Hepatocyte (in vitro differentiated cells): ENCODE measurements at regions not wholly inside any gene's neighbourhood (a gene's known extent, or its start where the extent isn't known, plus 50 kb on each side); places are given as distances from the start of the nearest gene placed in this dataset.

Source experiments
- EZH2phosphoT487 ChIP-seq: fragments of 200-600 bp; sonication (generic); IDR thresholded peaks from one replicate; pipeline ENCODE4 v1.6.1; 2018; ENCODE audit warnings: antibody characterized with exemption, mild to moderate bottlenecking, low read depth, moderate library complexity; ENCODE audit not compliant: unreplicated experiment, severe bottlenecking
- TF ChIP-seq, protein P1 (sequence below): fragments of 200-600 bp; sonication (generic); IDR thresholded peaks from 2 replicates; pipeline ENCODE4 v1.5.1; 2016; ENCODE audit warnings: antibody characterized with exemption, mild to moderate bottlenecking; ENCODE audit not compliant: poor library complexity

DNA sequence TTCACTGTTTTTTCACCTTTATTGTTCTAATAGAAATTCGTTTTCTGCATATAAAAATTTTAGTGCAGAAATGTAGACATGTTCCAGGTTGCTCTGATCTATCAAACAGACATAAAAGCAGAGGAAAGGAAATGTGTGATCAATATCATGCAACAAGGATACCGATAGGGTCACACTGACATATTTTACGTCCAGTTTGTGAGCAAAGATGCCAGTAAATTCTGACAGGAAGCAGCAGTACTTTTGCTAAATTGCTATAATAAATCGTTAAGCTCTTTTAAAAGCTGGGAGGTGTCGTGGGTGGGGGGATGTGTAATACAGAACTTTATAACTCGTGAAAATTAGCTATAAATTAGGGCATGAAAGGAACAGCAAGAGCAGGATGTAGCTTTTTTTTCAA, 955.2 kb downstream of the BRINP3 start:
- TF ChIP-seq, protein P1, sequence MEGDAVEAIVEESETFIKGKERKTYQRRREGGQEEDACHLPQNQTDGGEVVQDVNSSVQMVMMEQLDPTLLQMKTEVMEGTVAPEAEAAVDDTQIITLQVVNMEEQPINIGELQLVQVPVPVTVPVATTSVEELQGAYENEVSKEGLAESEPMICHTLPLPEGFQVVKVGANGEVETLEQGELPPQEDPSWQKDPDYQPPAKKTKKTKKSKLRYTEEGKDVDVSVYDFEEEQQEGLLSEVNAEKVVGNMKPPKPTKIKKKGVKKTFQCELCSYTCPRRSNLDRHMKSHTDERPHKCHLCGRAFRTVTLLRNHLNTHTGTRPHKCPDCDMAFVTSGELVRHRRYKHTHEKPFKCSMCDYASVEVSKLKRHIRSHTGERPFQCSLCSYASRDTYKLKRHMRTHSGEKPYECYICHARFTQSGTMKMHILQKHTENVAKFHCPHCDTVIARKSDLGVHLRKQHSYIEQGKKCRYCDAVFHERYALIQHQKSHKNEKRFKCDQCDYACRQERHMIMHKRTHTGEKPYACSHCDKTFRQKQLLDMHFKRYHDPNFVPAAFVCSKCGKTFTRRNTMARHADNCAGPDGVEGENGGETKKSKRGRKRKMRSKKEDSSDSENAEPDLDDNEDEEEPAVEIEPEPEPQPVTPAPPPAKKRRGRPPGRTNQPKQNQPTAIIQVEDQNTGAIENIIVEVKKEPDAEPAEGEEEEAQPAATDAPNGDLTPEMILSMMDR: no peak
- no peak for TF ChIP-seq EZH2phosphoT487
